H1 (cell line): ENCODE measurements at regions not wholly inside any gene's neighbourhood (a gene's known extent, or its start where the extent isn't known, plus 50 kb on each side); places are given as distances from the start of the nearest gene placed in this dataset.

ENCODE experiments used
- RAD21 ChIP-seq, 2 experiments: IDR thresholded peaks in 1 of 2; conservative IDR thresholded peaks in 1 of 2; 2 replicates each; pipeline ENCODE4 v1.6.1; 2011; ENCODE audit warnings: low read depth in 2 of 2, low read length in 2 of 2, improper control_type of control experiment in 1 of 2, inconsistent platforms in 1 of 2, mild to moderate bottlenecking in 1 of 2, moderate library complexity in 1 of 2
- RFX5 ChIP-seq: IDR thresholded peaks from 2 replicates; pipeline ENCODE4 v1.6.1; 2011; ENCODE audit warnings: low read depth, low read length, improper control_type of control experiment, borderline replicate concordance
- RNF2 ChIP-seq: fragments of 200-900, 300-1000 bp; sonication (generic); IDR thresholded peaks from 2 replicates; pipeline ENCODE4 v1.7.1; 2016; ENCODE audit warnings: borderline replicate concordance, low read depth, mild to moderate bottlenecking, antibody characterized with exemption, low read length; ENCODE audit not compliant: poor library complexity, severe bottlenecking; ENCODE audit errors: missing control alignments
- SIX5 ChIP-seq: IDR thresholded peaks from 2 replicates; pipeline ENCODE4 v1.6.1; 2011; ENCODE audit warnings: mild to moderate bottlenecking, low read depth, low read length
- TEAD4 ChIP-seq: IDR thresholded peaks from 2 replicates; pipeline ENCODE4 v1.6.1; 2012; ENCODE audit warnings: low read depth, low read length, inconsistent platforms, mixed read lengths
- TF ChIP-seq, protein P1 (sequence below), 3 experiments: IDR thresholded peaks; 1 replicate in 2 of 3; 2 replicates in 1 of 3; pipeline versions ENCODE4 v1.5.1 to v1.6.1; 2011; ENCODE audit warnings: low read length in 3 of 3, mild to moderate bottlenecking in 3 of 3, inconsistent platforms in 2 of 3, low read depth in 1 of 3, moderate library complexity in 1 of 3; ENCODE audit not compliant: insufficient read depth in 1 of 3; ENCODE audit errors: control extremely low read depth in 1 of 3
- TF ChIP-seq, protein P2 (sequence below): IDR thresholded peaks from 2 replicates; pipeline ENCODE4 v1.6.1; 2011; ENCODE audit warnings: low read length, improper control_type of control experiment

DNA sequence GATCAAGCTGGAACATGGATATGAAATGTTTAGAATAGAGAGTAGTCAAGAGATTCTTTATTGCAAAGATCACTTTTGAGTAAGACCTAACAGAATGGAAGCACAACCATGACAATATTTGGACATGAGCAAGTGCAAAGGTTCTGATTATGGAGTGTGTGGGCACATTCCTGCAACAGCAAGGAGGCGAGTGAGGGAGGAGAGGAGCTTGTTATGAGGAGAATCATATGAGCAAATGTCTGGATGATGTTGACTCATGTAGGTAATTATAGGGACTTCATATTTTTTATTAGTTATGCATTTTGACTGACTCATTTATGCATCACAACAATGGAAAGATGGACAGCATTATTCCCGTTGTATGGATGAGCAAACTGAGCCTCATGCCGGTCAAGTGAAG, 100.8 kb upstream of the SLC35B3 start (continued):
- TF ChIP-seq RFX5 (no peak), TEAD4 (no peak), RNF2 (no peak), RAD21 (IDR thresholded peaks at IDR 0.05 in 1 of 2, conservative IDR thresholded peaks at IDR 0.05 in 1 of 2; ENCODE audit: low read depth in 2 of 2, low read length in 2 of 2) (no peak), SIX5 (no peak)
- TF ChIP-seq, protein P1, sequence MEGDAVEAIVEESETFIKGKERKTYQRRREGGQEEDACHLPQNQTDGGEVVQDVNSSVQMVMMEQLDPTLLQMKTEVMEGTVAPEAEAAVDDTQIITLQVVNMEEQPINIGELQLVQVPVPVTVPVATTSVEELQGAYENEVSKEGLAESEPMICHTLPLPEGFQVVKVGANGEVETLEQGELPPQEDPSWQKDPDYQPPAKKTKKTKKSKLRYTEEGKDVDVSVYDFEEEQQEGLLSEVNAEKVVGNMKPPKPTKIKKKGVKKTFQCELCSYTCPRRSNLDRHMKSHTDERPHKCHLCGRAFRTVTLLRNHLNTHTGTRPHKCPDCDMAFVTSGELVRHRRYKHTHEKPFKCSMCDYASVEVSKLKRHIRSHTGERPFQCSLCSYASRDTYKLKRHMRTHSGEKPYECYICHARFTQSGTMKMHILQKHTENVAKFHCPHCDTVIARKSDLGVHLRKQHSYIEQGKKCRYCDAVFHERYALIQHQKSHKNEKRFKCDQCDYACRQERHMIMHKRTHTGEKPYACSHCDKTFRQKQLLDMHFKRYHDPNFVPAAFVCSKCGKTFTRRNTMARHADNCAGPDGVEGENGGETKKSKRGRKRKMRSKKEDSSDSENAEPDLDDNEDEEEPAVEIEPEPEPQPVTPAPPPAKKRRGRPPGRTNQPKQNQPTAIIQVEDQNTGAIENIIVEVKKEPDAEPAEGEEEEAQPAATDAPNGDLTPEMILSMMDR (IDR thresholded peaks at IDR 0.05; ENCODE audit: control extremely low read depth in 1 of 3, insufficient read depth in 1 of 3, low read depth in 1 of 3, low read length in 3 of 3), result no peak
- TF ChIP-seq, protein P2, sequence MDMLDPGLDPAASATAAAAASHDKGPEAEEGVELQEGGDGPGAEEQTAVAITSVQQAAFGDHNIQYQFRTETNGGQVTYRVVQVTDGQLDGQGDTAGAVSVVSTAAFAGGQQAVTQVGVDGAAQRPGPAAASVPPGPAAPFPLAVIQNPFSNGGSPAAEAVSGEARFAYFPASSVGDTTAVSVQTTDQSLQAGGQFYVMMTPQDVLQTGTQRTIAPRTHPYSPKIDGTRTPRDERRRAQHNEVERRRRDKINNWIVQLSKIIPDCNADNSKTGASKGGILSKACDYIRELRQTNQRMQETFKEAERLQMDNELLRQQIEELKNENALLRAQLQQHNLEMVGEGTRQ, result no peak
